Sigmoid colon (tissue), 6 donors: ENCODE measurements at regions not wholly inside any gene's neighbourhood (a gene's known extent, or its start where the extent isn't known, plus 50 kb on each side); places are given as distances from the start of the nearest gene placed in this dataset.
A peak's percentile ranks its signal among the peaks of the same experiment; 100 is the strongest.
"Not testable (repeated sequence)": the region's sequence is repeated elsewhere in the genome, so short reads cannot be mapped to it uniquely, and the experiment has no call there.

ENCODE experiments used
- DNase-seq: peaks from one replicate; pipeline ENCODE4 v3.0.0-alpha.2; 2019
- H3K27ac ChIP-seq, 4 donors: fragments of 200-600 bp; sonication (generic); one replicate each; pipeline ENCODE4 v1.5.1; 2016 to 2019; ENCODE audit warnings: mild to moderate bottlenecking in 1 of 4
- H3K27me3 ChIP-seq, 3 donors: fragments of 200-600 bp; sonication (generic); one replicate each; pipeline ENCODE4 v1.5.1; 2019; ENCODE audit warnings: mild to moderate bottlenecking in 1 of 3
- H3K36me3 ChIP-seq, 4 donors: fragments of 200-600 bp; sonication (generic); one replicate each; pipeline ENCODE4 v1.5.1; 2016 to 2019
- H3K4me1 ChIP-seq, 4 donors: fragments of 200-600 bp; sonication (generic); one replicate each; pipeline ENCODE4 v1.5.1; 2017 to 2019
- H3K4me3 ChIP-seq, 4 donors: fragments of 200-600 bp; sonication (generic); one replicate each; pipeline ENCODE4 v1.5.1; 2017 to 2019; ENCODE audit warnings: mild to moderate bottlenecking in 2 of 4, moderate library complexity in 1 of 4
- H3K9me3 ChIP-seq, 4 donors: fragments of 200-600 bp in 3 of 4; sonication (generic) in 3 of 4; one replicate each; pipeline versions ENCODE4 v1.5.1 to v1.6.1; 2013 to 2019
- CTCF ChIP-seq, 4 experiments: fragments of 450-650 bp in 3 of 4; fragments of 200-600 bp in 1 of 4; IDR thresholded peaks; one replicate each; pipeline ENCODE4 v1.5.1; 2016 to 2019; ENCODE audit warnings: antibody characterized with exemption in 4 of 4, mild to moderate bottlenecking in 3 of 4, moderate library complexity in 2 of 4
- EP300 ChIP-seq, 4 donors: sonication (generic); formaldehyde crosslinking; IDR thresholded peaks; one replicate each; pipeline ENCODE4 v1.6.1; 2017; ENCODE audit warnings: antibody characterized with exemption in 4 of 4
- POLR2A ChIP-seq, 2 donors: fragments of 450-650 bp; IDR thresholded peaks; one replicate each; pipeline ENCODE4 v1.6.1; 2016; ENCODE audit warnings: antibody characterized with exemption in 2 of 2, mild to moderate bottlenecking in 2 of 2, moderate library complexity in 2 of 2
- POLR2AphosphoS5 ChIP-seq, 4 donors: sonication (generic); formaldehyde crosslinking; IDR thresholded peaks; one replicate each; pipeline ENCODE4 v1.6.1; 2017; ENCODE audit warnings: antibody characterized with exemption in 4 of 4
- WGBS, 2 donors: extraction: QIAGEN DNeasy Blood & Tissue Kit; methylation state at CpG; one replicate each; pipeline ENCODE4 v1.1.7; 2013; 5-methylcytosine and 5-hydroxymethylcytosine counted together
- intact Hi-C: fragments of 100-400 bp; cut with DNase I; formaldehyde crosslinking; loops from one replicate; pipeline ENCODE4 v1.15.1; 2023
- donor health status: healthy with polysubstance abuse.
- donor health status: healthy.

GRCh38 chr20:26207237-26207966 is 510.7 kb upstream of the ZNF337 start:
- peak overlapping the region in 3 of 4 donors; percentile 26 to 41 (median 34) for H3K4me3 ChIP-seq

GRCh38 chr20:26205350-26205749 is 508.7 kb upstream of the ZNF337 start:
- 37 to 62% methylated on average over 1 of the region's 1 CpG for WGBS, 2 donors
- TF ChIP-seq POLR2A (IDR thresholded peaks at IDR 0.05) (no peak), EP300 (IDR thresholded peaks at IDR 0.05) (no peak), CTCF (IDR thresholded peaks at IDR 0.05) (no peak), POLR2AphosphoS5 (IDR thresholded peaks at IDR 0.05) (no peak)
- H3K27ac ChIP-seq, result no peak overlapping the region
- H3K9me3 ChIP-seq, result peaks cover 0 to 2% (median 0%) of the 10 kb centered on the region in 4 donors
- H3K4me1 ChIP-seq, result peaks cover 0 to 21% (median 17%) of the 10 kb centered on the region in 4 donors
- peaks cover 22 to 50% (median 28%) of the 10 kb centered on the region in 3 donors for H3K27me3 ChIP-seq
- no peaks in the 10 kb centered on the region for H3K36me3 ChIP-seq
- no peak overlapping the region for H3K4me3 ChIP-seq
- intact Hi-C loops, result no loop called here
- no peak for DNase-seq

More at GRCh38 chr20:26207237-26207966, 510.7 kb upstream of the ZNF337 start:
- 60 to 69% methylated on average over 3 of the region's 3 CpGs for WGBS, 2 donors
- no peak overlapping the region for H3K27ac ChIP-seq
- intact Hi-C loops, result no loop called here
- H3K27me3 ChIP-seq, result peaks cover 22 to 50% (median 28%) of the 10 kb centered on the region in 3 donors
- H3K36me3 ChIP-seq, result no peaks in the 10 kb centered on the region
- peaks cover 0 to 1% (median 0%) of the 10 kb centered on the region in 4 donors for H3K9me3 ChIP-seq
- no peak for DNase-seq
- TF ChIP-seq CTCF (IDR thresholded peaks at IDR 0.05) (no peak), POLR2A (IDR thresholded peaks at IDR 0.05) (no peak), EP300 (IDR thresholded peaks at IDR 0.05) (no peak), POLR2AphosphoS5 (IDR thresholded peaks at IDR 0.05) (no peak)
- peaks cover 0 to 21% (median 17%) of the 10 kb centered on the region in 4 donors for H3K4me1 ChIP-seq

- intact Hi-C loops, H3K27ac ChIP-seq, H3K27me3 ChIP-seq, H3K4me1 ChIP-seq, H3K9me3 ChIP-seq, H3K4me3 ChIP-seq, H3K36me3 ChIP-seq, DNase-seq: not testable (repeated sequence)
Measured at GRCh38 chr20:26201026-26201425, 504.4 kb upstream of the ZNF337 start.

GRCh38 chr20:26187329-26187728 is 490.7 kb upstream of the ZNF337 start:
- H3K27me3 ChIP-seq, intact Hi-C loops, H3K4me1 ChIP-seq, DNase-seq, H3K9me3 ChIP-seq, H3K4me3 ChIP-seq, H3K27ac ChIP-seq, H3K36me3 ChIP-seq: not testable (repeated sequence)
- WGBS, 2 donors, result 70 to 79% methylated on average over 3 of the region's 3 CpGs

GRCh38 chr20:26183720-26184119 is 487.1 kb upstream of the ZNF337 start:
- intact Hi-C loops, result not testable (repeated sequence)
- WGBS, 2 donors, result 92 to 96% methylated on average over 2 of the region's 2 CpGs

GRCh38 chr20:26181364-26181763 is 484.7 kb upstream of the ZNF337 start:
- H3K27me3 ChIP-seq, DNase-seq, H3K9me3 ChIP-seq, H3K4me3 ChIP-seq, intact Hi-C loops, H3K27ac ChIP-seq, H3K36me3 ChIP-seq, H3K4me1 ChIP-seq: not testable (repeated sequence)
- 67 to 87% methylated on average over 2 of the region's 2 CpGs for WGBS, 2 donors

More at GRCh38 chr20:26183720-26184119, 487.1 kb upstream of the ZNF337 start:
- H3K9me3 ChIP-seq, H3K36me3 ChIP-seq, H3K4me1 ChIP-seq, DNase-seq, H3K27me3 ChIP-seq, H3K27ac ChIP-seq, H3K4me3 ChIP-seq: not testable (repeated sequence)

- H3K4me1 ChIP-seq, DNase-seq, intact Hi-C loops, H3K27ac ChIP-seq, H3K27me3 ChIP-seq, H3K36me3 ChIP-seq, H3K4me3 ChIP-seq, H3K9me3 ChIP-seq: not testable (repeated sequence)
Measured at GRCh38 chr20:26171875-26172274, 475.2 kb upstream of the ZNF337 start.
